GM12878 (cell line): ENCODE measurements at regions not wholly inside any gene's neighbourhood (a gene's known extent, or its start where the extent isn't known, plus 50 kb on each side); places are given as distances from the start of the nearest gene placed in this dataset.

ENCODE experiments used
- BCLAF1 ChIP-seq: fragments of 450-650 bp; IDR thresholded peaks from 2 replicates; pipeline ENCODE4 v1.6.1; 2017; ENCODE audit warnings: antibody characterized with exemption, mild to moderate bottlenecking, moderate library complexity
- E2F4 ChIP-seq: IDR thresholded peaks from 2 replicates; pipeline ENCODE4 v1.6.1; 2012; ENCODE audit warnings: low read depth, low read length, improper control_type of control experiment
- FOXK2 ChIP-seq: fragments of 450-650 bp; IDR thresholded peaks from 2 replicates; pipeline ENCODE4 v1.6.1; 2017; ENCODE audit warnings: mild to moderate bottlenecking, moderate library complexity
- HCFC1 ChIP-seq: fragments of 150-350 bp; IDR thresholded peaks from 2 replicates; pipeline ENCODE4 v1.6.1; 2014; ENCODE audit warnings: low read length
- HDAC6 ChIP-seq: fragments of 200-600 bp; sonication (generic); IDR thresholded peaks from one replicate; pipeline ENCODE4 v1.8.0; 2017; ENCODE audit warnings: antibody characterized with exemption; ENCODE audit not compliant: unreplicated experiment
- JUND ChIP-seq: IDR thresholded peaks from 2 replicates; pipeline ENCODE4 v1.6.1; 2012; ENCODE audit warnings: low read depth, mild to moderate bottlenecking, low read length, improper control_type of control experiment, moderate library complexity
- NBN ChIP-seq: fragments of 450-650 bp; IDR thresholded peaks from 2 replicates; pipeline ENCODE4 v1.6.1; 2016
- POLR2A ChIP-seq: IDR thresholded peaks from 2 replicates; pipeline ENCODE4 v1.6.1; 2011; ENCODE audit warnings: low read depth, mild to moderate bottlenecking, low read length

- no peak for TF ChIP-seq FOXK2
- TF ChIP-seq NBN, result no peak
- TF ChIP-seq BCLAF1, result no peak
- no peak for TF ChIP-seq E2F4
- TF ChIP-seq HCFC1, result no peak
- no peak for TF ChIP-seq HDAC6
- no peak for TF ChIP-seq POLR2A
- TF ChIP-seq JUND, result no peak
Measured at GRCh38 chr14:26959972-26960660, 362.3 kb upstream of the NOVA1 start.
